HCT116 (cell line): ENCODE measurements at regions not wholly inside any gene's neighbourhood (a gene's known extent, or its start where the extent isn't known, plus 50 kb on each side); places are given as distances from the start of the nearest gene placed in this dataset.

Experiments
- ATAC-seq: fragments of 200-7000 bp; cut with Tn5 transposase; 2 replicates; pipeline ENCODE4 v1.9.1; 2020; ENCODE audit warnings: mild to moderate bottlenecking, moderate library complexity
- BruUV-seq: library from RNA; stranded (reverse); fragments of 400-500 nt; replicated peaks from 2 replicates; lab custom pipeline; 2021; lab: Mats Ljungman, UMichigan
- CTCF ChIA-PET: fragments of 300-600 bp; sonication (Branson Sonifier 250); formaldehyde crosslinking; loops from one replicate; lab custom pipeline; 2021; ENCODE audit warnings: antibody characterized with exemption; lab: Charles Lee
- POLR2A ChIA-PET: fragments of 300-600, 350-600 bp; sonication (Branson Sonifier 250); formaldehyde crosslinking; loops from one replicate; lab custom pipeline; 2021; ENCODE audit warnings: antibody characterized with exemption; lab: Charles Lee
- RAD21 ChIA-PET, 2 experiments: fragments of 300-600 bp; sonication (Branson Sonifier 250); formaldehyde crosslinking; loops; one replicate each; lab custom pipeline; 2023; ENCODE audit warnings: low total read pairs in 2 of 2; ENCODE audit not compliant: uncharacterized antibody in 2 of 2, unreplicated experiment in 2 of 2, low non-redundant PET in 1 of 2; lab: Charles Lee
- DNase-seq: peaks from one replicate; pipeline ENCODE4 v3.0.0-alpha.2; 2010; ENCODE audit warnings: low read depth, low spot score
- H2AFZ ChIP-seq: fragments of 200-600 bp; shearing (Covaris generic), sonication (generic); 2 replicates; pipeline ENCODE4 v1.6.1; 2017; ENCODE audit warnings: low read depth, mixed run types, mixed read lengths, antibody characterized with exemption, low read length; ENCODE audit not compliant: poor library complexity, severe bottlenecking
- H3K27ac ChIP-seq: 2 replicates; pipeline ENCODE4 v1.5.1; 2012; ENCODE audit warnings: low read depth, low read length
- H3K27me3 ChIP-seq: fragments of 200-600 bp; sonication (generic); 2 replicates; pipeline ENCODE4 v1.6.1; 2016; ENCODE audit warnings: mixed run types, low read length, mixed read lengths; ENCODE audit not compliant: insufficient read depth
- H3K36me3 ChIP-seq, 2 experiments: fragments of 200-500 bp in 1 of 2; fragments of 200-600 bp in 1 of 2; sonication (Bioruptor generic) in 1 of 2; sonication (generic) in 1 of 2; 2 replicates each; pipeline versions ENCODE4 v1.5.1 to v1.6.1; 2014 to 2016; ENCODE audit warnings: low read length in 2 of 2, inconsistent platforms in 1 of 2, mixed read lengths in 1 of 2, mixed run types in 1 of 2; ENCODE audit not compliant: insufficient read depth in 2 of 2, control insufficient read depth in 1 of 2
- H3K4me1 ChIP-seq, 2 experiments: fragments of 200-600 bp in 1 of 2; sonication (generic) in 1 of 2; 2 replicates each; pipeline versions ENCODE4 v1.5.1 to v1.6.1; 2012 to 2017; ENCODE audit warnings: low read length in 2 of 2, inconsistent platforms in 1 of 2, mild to moderate bottlenecking in 1 of 2, mixed read lengths in 1 of 2, mixed run types in 1 of 2, moderate library complexity in 1 of 2; ENCODE audit not compliant: insufficient read depth in 2 of 2, control insufficient read depth in 1 of 2
- H3K4me2 ChIP-seq: fragments of 200-600 bp; sonication (generic); 2 replicates; pipeline ENCODE4 v1.6.1; 2017; ENCODE audit warnings: mixed run types, low read length, mixed read lengths
- H3K4me3 ChIP-seq, 2 experiments: fragments of 200-600 bp in 1 of 2; sonication (generic) in 1 of 2; replicated peaks in 1 of 2; 2 replicates each; pipeline ENCODE4 v1.5.1; 2011 to 2016; ENCODE audit warnings: low read length in 2 of 2, control low read depth in 1 of 2, low read depth in 1 of 2, mild to moderate bottlenecking in 1 of 2, mixed read lengths in 1 of 2, mixed run types in 1 of 2
- H3K79me2 ChIP-seq: fragments of 200-600 bp; sonication (generic); 2 replicates; pipeline ENCODE4 v1.6.1; 2017; ENCODE audit warnings: mild to moderate bottlenecking, mixed run types, low read length, moderate library complexity, mixed read lengths; ENCODE audit not compliant: insufficient read depth
- H3K9ac ChIP-seq: fragments of 200-600 bp; sonication (generic); 2 replicates; pipeline ENCODE4 v1.6.1; 2016; ENCODE audit warnings: low read length, mixed read lengths
- H3K9me2 ChIP-seq: fragments of 200-600 bp; sonication (generic), shearing (Covaris generic); 2 replicates; pipeline ENCODE4 v1.6.1; 2017; ENCODE audit warnings: mixed run types, mild to moderate bottlenecking, moderate library complexity; ENCODE audit not compliant: insufficient read depth
- H3K9me3 ChIP-seq, 2 experiments: fragments of 200-500 bp in 1 of 2; fragments of 200-600 bp in 1 of 2; sonication (Bioruptor generic) in 1 of 2; sonication (generic) in 1 of 2; 2 replicates each; pipeline ENCODE4 v1.6.1; 2014 to 2017; ENCODE audit warnings: low read length in 2 of 2, mixed read lengths in 2 of 2, inconsistent platforms in 1 of 2, low read depth in 1 of 2, mild to moderate bottlenecking in 1 of 2, mixed run types in 1 of 2, moderate library complexity in 1 of 2; ENCODE audit not compliant: control insufficient read depth in 1 of 2, insufficient read depth in 1 of 2
- H4K20me1 ChIP-seq: fragments of 200-600 bp; sonication (generic), shearing (Covaris generic); 2 replicates; pipeline ENCODE4 v1.6.1; 2017; ENCODE audit warnings: mixed run types, mild to moderate bottlenecking, moderate library complexity; ENCODE audit not compliant: insufficient read depth
- ATF3 ChIP-seq: IDR thresholded peaks from 2 replicates; pipeline ENCODE4 v1.6.1; 2012
- CBX3 ChIP-seq: IDR thresholded peaks from 2 replicates; pipeline ENCODE4 v1.6.1; 2012; ENCODE audit warnings: low read depth
- CEBPB ChIP-seq: IDR thresholded peaks from 2 replicates; pipeline ENCODE4 v1.6.1; 2012; ENCODE audit warnings: low read depth
- EGR1 ChIP-seq: IDR thresholded peaks from 2 replicates; pipeline ENCODE4 v1.6.1; 2012; ENCODE audit warnings: low read depth
- EZH2 ChIP-seq: fragments of 200-600 bp; sonication (generic); IDR thresholded peaks from 2 replicates; pipeline ENCODE4 v1.6.1; 2017; ENCODE audit warnings: antibody characterized with exemption, mixed run types
- JUND ChIP-seq: IDR thresholded peaks from 2 replicates; pipeline ENCODE4 v1.6.1; 2012
- POLR2A ChIP-seq: IDR thresholded peaks from 2 replicates; pipeline ENCODE4 v1.7.0; 2011; ENCODE audit warnings: borderline replicate concordance; ENCODE audit not compliant: insufficient read depth, insufficient read length; ENCODE audit errors: extremely low read depth
- POLR2AphosphoS5 ChIP-seq: IDR thresholded peaks from 2 replicates; pipeline ENCODE4 v1.6.1; 2011; ENCODE audit warnings: mild to moderate bottlenecking, low read depth, low read length, moderate library complexity
- REST ChIP-seq: IDR thresholded peaks from 2 replicates; pipeline ENCODE4 v1.6.1; 2012; ENCODE audit warnings: low read depth
- SP1 ChIP-seq: IDR thresholded peaks from 2 replicates; pipeline ENCODE4 v1.6.1; 2012; ENCODE audit warnings: low read depth
- YY1 ChIP-seq: IDR thresholded peaks from 2 replicates; pipeline ENCODE4 v1.6.1; 2011; ENCODE audit warnings: low read length, low read depth, moderate library complexity, mild to moderate bottlenecking; ENCODE audit not compliant: insufficient replicate concordance; ENCODE audit errors: extremely low read depth
- ZFX ChIP-seq: fragments of 450-650 bp; IDR thresholded peaks from 2 replicates; pipeline ENCODE4 v1.6.1; 2017
- ZNF274 ChIP-seq: fragments of 200-500 bp; sonication (Bioruptor generic); IDR thresholded peaks from 2 replicates; pipeline ENCODE4 v1.6.1; 2014; ENCODE audit warnings: mild to moderate bottlenecking, low read depth, low read length, inconsistent platforms
- intact Hi-C: fragments of 100-400 bp; cut with micrococcal nuclease; formaldehyde crosslinking; loops from 2 replicates; pipeline ENCODE4 v1.10.0; 2022

- peaks cover 0 to 17% of the 10 kb centered on the region in 2 experiments; a peak in 2 of 4 replicates for H3K9me3 ChIP-seq
- no peak for TF ChIP-seq YY1
- no peaks in the 10 kb centered on the region for H4K20me1 ChIP-seq
- H3K27me3 ChIP-seq, result no peaks in the 10 kb centered on the region
- H2AFZ ChIP-seq, result no peak overlapping the region
- no peak overlapping the region for H3K27ac ChIP-seq
- H3K9ac ChIP-seq, result no peak overlapping the region
- ChIA-PET POLR2A (no interaction called here), CTCF (no interaction called here), RAD21 (no interaction called here)
- no peaks in the 10 kb centered on the region for H3K36me3 ChIP-seq
- H3K4me2 ChIP-seq, result no peak overlapping the region
- ATAC-seq (no peak), DNase-seq (no peak)
- no peak overlapping the region for H3K4me3 ChIP-seq
- BruUV-seq, result no TSS peak
- H3K4me1 ChIP-seq, result no peaks in the 10 kb centered on the region
- no peaks in the 10 kb centered on the region for H3K9me2 ChIP-seq
- intact Hi-C loops, result no loop called here
- no peaks in the 10 kb centered on the region for H3K79me2 ChIP-seq
These were observed 270.2 kb upstream of the FOXG1 start for GRCh38 chr14:28496364-28496763.

GRCh38 chr14:28502517-28502916 lies 264.1 kb upstream of the FOXG1 start:
- no peaks in the 10 kb centered on the region for H3K79me2 ChIP-seq
- no peaks in the 10 kb centered on the region for H3K36me3 ChIP-seq
- peaks cover 0 to 23% of the 10 kb centered on the region in 2 experiments; a peak in 2 of 4 replicates for H3K9me3 ChIP-seq
- no peaks in the 10 kb centered on the region for H3K9me2 ChIP-seq
- no TSS peak for BruUV-seq
- intact Hi-C loops, result no loop called here
- ChIA-PET CTCF (no interaction called here), RAD21 (no interaction called here), POLR2A (no interaction called here)
- no peak overlapping the region for H3K27ac ChIP-seq
- H2AFZ ChIP-seq, result no peak overlapping the region
- H3K4me1 ChIP-seq, result no peaks in the 10 kb centered on the region
- no peaks in the 10 kb centered on the region for H4K20me1 ChIP-seq
- H3K4me2 ChIP-seq, result no peak overlapping the region
- H3K4me3 ChIP-seq, result no peak overlapping the region
- TF ChIP-seq ZNF274, result no peak
- no peak for TF ChIP-seq JUND
- no peak for TF ChIP-seq ATF3
- TF ChIP-seq CEBPB, result no peak
- TF ChIP-seq REST, result no peak
- no peak for TF ChIP-seq EZH2
- TF ChIP-seq POLR2A, result no peak
- TF ChIP-seq POLR2AphosphoS5, result no peak
- no peak for TF ChIP-seq ZFX
- no peak for TF ChIP-seq EGR1
- no peak for TF ChIP-seq YY1
- no peak for TF ChIP-seq SP1
- no peak for TF ChIP-seq CBX3
- no peaks in the 10 kb centered on the region for H3K27me3 ChIP-seq
- no peak overlapping the region for H3K9ac ChIP-seq
- DNase-seq, result no peak
- ATAC-seq, result no peak
